ENCODE measurements at regions not wholly inside any gene's neighbourhood (a gene's known extent, or its start where the extent isn't known, plus 50 kb on each side); places are given as distances from the start of the nearest gene placed in this dataset.

DNA sequence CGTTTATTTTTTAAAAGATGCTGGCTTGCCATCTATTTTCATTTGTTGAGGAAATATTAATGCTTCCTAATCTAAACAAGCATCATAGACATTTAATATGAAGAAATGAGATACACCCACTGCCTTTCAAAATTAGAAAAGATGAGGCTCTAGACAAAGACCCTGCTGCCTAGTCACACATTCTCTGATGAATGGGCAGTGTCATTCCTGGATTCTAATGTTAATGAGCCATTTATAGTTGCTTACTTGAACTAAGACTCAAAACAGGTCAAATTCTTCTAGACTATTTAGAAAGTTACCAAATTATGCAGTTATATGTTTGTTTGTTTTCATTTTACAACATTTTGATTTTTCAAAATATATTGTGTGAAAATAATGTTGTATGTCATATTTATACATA, 237.6 kb downstream of the CDH7 start:
- TF ChIP-seq, protein P1, sequence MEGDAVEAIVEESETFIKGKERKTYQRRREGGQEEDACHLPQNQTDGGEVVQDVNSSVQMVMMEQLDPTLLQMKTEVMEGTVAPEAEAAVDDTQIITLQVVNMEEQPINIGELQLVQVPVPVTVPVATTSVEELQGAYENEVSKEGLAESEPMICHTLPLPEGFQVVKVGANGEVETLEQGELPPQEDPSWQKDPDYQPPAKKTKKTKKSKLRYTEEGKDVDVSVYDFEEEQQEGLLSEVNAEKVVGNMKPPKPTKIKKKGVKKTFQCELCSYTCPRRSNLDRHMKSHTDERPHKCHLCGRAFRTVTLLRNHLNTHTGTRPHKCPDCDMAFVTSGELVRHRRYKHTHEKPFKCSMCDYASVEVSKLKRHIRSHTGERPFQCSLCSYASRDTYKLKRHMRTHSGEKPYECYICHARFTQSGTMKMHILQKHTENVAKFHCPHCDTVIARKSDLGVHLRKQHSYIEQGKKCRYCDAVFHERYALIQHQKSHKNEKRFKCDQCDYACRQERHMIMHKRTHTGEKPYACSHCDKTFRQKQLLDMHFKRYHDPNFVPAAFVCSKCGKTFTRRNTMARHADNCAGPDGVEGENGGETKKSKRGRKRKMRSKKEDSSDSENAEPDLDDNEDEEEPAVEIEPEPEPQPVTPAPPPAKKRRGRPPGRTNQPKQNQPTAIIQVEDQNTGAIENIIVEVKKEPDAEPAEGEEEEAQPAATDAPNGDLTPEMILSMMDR (IDR thresholded peaks at IDR 0.05; ENCODE audit: low read length) = no peak
- no peak for TF ChIP-seq EZH2 (IDR thresholded peaks at IDR 0.05; ENCODE audit: borderline replicate concordance, low read length)

All from OCI-LY1 (cell line).